Ovary (tissue), 7 donors: ENCODE measurements at regions not wholly inside any gene's neighbourhood (a gene's known extent, or its start where the extent isn't known, plus 50 kb on each side); places are given as distances from the start of the nearest gene placed in this dataset.

ENCODE experiments used
- DNase-seq, 5 donors: peaks; one replicate each; pipeline ENCODE4 v3.0.0-alpha.2; 2019 to 2020
- H3K27ac ChIP-seq, 2 donors: fragments of 200-600 bp; one replicate each; pipeline versions ENCODE4 v1.5.1 to v1.8.0; 2019 to 2022
- H3K27me3 ChIP-seq: fragments of 200-600 bp; one replicate; pipeline ENCODE4 v1.8.0; 2022
- H3K36me3 ChIP-seq: fragments of 200-600 bp; sonication (generic); one replicate; pipeline ENCODE4 v1.5.1; 2019
- H3K4me1 ChIP-seq: one replicate; pipeline ENCODE4 v1.8.1; 2013; ENCODE audit warnings: mild to moderate bottlenecking, moderate library complexity; ENCODE audit not compliant: insufficient read depth
- H3K4me3 ChIP-seq: fragments of 200-600 bp; sonication (generic); one replicate; pipeline ENCODE4 v1.5.1; 2017
- H3K9me3 ChIP-seq, 2 donors: fragments of 200-600 bp in 1 of 2; sonication (generic) in 1 of 2; one replicate each; pipeline versions ENCODE4 v1.5.1 to v1.8.1; 2013 to 2019; ENCODE audit warnings: mild to moderate bottlenecking in 1 of 2, moderate library complexity in 1 of 2
- EP300 ChIP-seq: sonication (generic); formaldehyde crosslinking; IDR thresholded peaks from one replicate; pipeline ENCODE4 v1.6.1; 2017; ENCODE audit warnings: antibody characterized with exemption
- POLR2A ChIP-seq: fragments of 450-650 bp; IDR thresholded peaks from one replicate; pipeline ENCODE4 v1.6.1; 2017; ENCODE audit warnings: antibody characterized with exemption, mild to moderate bottlenecking, moderate library complexity
- whole genome bisulfite sequencing, 3 donors: extraction: QIAGEN DNeasy Blood & Tissue Kit in 1 of 3; methylation state at CpG; one replicate each; pipeline versions ENCODE4 v1.1.5 to v1.1.7; 2013 to 2017; 5-methylcytosine and 5-hydroxymethylcytosine counted together
- intact Hi-C, 4 donors: fragments of 100-400 bp; cut with DNase I; formaldehyde crosslinking; loops; one replicate each; pipeline versions ENCODE4 v1.11.0 to v1.15.1; 2022 to 2023
- TF ChIP-seq, protein P1 (sequence below), 3 donors: fragments of 450-650 bp in 2 of 3; fragments of 200-600 bp in 1 of 3; IDR thresholded peaks; one replicate each; pipeline versions ENCODE4 v1.5.1 to v1.8.0; 2016 to 2022; ENCODE audit warnings: antibody characterized with exemption in 3 of 3, mild to moderate bottlenecking in 1 of 3
- donor health status: DM: no; HTN: no; CAD: no; lungs with moderate emphysema.
- donor health status: DM: no; HTN: no; CAD: no.
- donor health status: Bipolar disorder and iron deficiency.
- donor health status: DM: no; HTN: no; CAD: no.
- donor health status: DM: yes; HTN: yes; CAD: no.

DNA sequence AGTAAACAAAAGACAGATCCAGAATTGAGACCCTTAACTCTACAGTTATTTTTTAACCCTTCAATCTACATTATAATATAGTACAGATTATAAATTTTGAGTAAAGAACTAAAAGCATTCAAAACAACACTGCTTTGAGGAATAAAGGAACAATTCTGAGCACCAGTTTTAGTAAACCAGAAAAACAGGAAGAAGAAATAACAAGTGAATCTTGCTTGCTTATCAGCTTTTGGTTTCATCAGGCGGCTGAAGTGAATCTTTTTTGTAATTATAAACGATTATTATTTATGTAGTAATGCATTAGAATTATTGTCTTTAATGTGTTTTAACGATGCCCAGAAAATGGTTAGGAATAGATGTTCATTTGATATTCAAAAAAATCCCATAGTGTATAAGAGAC, 305.4 kb downstream of the ARAP2 start:
- Histone ChIP-seq H3K36me3 (no peaks in the 10 kb centered on the region), H3K9me3 (no peaks in the 10 kb centered on the region), H3K4me3 (no peak overlapping the region), H3K27me3 (no peaks in the 10 kb centered on the region), H3K4me1 (no peaks in the 10 kb centered on the region), H3K27ac (no peak overlapping the region)
- 53 to 70% (median 63%) methylated on average over 3 of the region's 3 CpGs for WGBS, 3 donors
- TF ChIP-seq, protein P1, sequence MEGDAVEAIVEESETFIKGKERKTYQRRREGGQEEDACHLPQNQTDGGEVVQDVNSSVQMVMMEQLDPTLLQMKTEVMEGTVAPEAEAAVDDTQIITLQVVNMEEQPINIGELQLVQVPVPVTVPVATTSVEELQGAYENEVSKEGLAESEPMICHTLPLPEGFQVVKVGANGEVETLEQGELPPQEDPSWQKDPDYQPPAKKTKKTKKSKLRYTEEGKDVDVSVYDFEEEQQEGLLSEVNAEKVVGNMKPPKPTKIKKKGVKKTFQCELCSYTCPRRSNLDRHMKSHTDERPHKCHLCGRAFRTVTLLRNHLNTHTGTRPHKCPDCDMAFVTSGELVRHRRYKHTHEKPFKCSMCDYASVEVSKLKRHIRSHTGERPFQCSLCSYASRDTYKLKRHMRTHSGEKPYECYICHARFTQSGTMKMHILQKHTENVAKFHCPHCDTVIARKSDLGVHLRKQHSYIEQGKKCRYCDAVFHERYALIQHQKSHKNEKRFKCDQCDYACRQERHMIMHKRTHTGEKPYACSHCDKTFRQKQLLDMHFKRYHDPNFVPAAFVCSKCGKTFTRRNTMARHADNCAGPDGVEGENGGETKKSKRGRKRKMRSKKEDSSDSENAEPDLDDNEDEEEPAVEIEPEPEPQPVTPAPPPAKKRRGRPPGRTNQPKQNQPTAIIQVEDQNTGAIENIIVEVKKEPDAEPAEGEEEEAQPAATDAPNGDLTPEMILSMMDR (IDR thresholded peaks at IDR 0.05), result no peak
- TF ChIP-seq POLR2A (no peak), EP300 (no peak)
- intact Hi-C loops, result no loop called here
- DNase-seq, result no peak

DNA sequence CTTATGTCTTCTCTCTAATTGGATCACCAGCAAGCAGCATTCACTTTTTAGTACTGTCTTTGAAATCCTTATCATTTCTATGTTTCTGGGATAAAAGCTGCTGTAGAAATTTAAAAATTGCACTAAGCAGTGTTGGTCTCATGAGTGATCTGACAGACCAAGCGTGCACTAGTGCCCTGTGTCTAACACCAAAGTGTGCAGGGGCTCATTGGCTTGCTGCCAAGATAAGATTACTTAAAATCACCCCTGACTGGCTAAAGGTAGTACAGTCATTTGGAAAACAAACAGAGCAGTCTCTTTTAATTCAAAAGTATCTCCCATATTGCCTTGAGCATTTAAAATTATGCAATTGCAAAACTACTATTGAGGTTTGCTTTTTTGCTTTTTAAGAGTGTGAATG, 304.6 kb downstream of the ARAP2 start:
- no peak overlapping the region for H3K27ac ChIP-seq
- no peak for DNase-seq

DNA sequence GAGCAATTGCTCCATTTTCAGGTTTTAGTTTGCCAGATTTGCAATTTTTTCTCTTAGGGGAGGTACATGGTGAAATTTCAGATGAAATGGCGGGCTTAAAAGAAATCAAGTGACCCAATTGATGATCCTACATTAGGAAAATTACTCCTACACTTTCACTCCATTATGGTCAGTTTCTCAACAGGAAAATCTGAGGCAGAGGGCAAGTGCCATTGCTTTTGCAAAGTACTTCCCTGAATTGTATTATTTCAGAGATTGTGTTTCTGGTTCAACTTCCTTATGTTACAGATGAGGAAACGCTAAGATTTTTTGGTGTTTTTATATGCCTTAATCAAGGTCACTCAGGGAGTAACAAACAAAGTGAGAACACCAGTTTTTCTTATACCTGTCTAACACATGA, 302.2 kb downstream of the ARAP2 start:
- H3K4me3 ChIP-seq, result no peak overlapping the region
- no peaks in the 10 kb centered on the region for H3K36me3 ChIP-seq
- no peaks in the 10 kb centered on the region for H3K9me3 ChIP-seq
- H3K27me3 ChIP-seq, result no peaks in the 10 kb centered on the region
- H3K27ac ChIP-seq, result no peak overlapping the region
- H3K4me1 ChIP-seq, result no peaks in the 10 kb centered on the region
- 67 to 84% (median 67%) methylated on average over 2 of the region's 2 CpGs for WGBS, 3 donors
- no peak for DNase-seq
- intact Hi-C loops, result no loop called here
- TF ChIP-seq EP300, result no peak

More for the DNA sequence above, 304.6 kb downstream of the ARAP2 start:
- TF ChIP-seq POLR2A, result no peak
- TF ChIP-seq EP300, result no peak
- TF ChIP-seq, protein P1 (IDR thresholded peaks at IDR 0.05), result no peak
- WGBS, 3 donors, result 30 to 69% (median 52%) methylated on average over 1 of the region's 1 CpG
- H3K27me3 ChIP-seq, result no peaks in the 10 kb centered on the region
- H3K36me3 ChIP-seq, result no peaks in the 10 kb centered on the region
- intact Hi-C loops, result no loop called here
- no peaks in the 10 kb centered on the region for H3K4me1 ChIP-seq
- no peaks in the 10 kb centered on the region for H3K9me3 ChIP-seq
- H3K4me3 ChIP-seq, result no peak overlapping the region

DNA sequence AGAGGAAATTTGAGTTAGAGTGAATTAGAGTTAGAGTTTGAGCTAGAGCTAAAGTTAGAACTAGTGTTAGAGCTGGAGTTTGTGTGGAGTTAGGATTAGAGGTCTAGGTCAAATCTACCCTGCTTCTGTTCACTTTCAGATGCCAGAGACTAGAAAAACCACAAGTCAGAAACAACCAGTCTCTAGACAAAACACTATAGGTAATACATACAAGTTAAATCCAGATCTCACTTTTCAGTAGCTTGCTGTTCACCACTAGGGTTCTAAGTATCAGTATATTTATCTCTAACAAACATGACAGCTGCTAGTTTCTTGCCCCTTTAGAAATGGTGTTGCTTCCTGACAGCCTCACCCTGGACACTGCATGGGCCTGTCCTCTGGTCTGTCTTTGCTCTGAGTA, 300.7 kb downstream of the ARAP2 start:
- no peak for DNase-seq

DNA sequence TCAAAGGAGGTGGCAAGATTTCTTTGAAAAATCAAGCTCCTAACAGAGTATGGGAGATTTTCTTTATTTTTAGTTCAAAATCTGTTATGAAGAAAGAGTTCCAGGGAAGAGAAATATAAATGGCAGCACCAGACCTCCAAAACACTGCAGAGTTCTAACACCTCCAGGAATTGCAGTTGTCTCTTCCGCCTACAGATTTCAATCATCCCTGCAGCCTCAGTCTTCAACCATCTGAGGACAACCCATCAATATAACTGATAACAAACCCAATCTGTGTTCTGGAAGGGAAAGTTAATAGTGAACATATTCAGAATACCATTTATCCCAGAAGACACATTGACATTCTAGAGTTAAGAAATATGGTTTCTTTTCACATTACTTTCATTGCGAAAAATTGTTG, 296.1 kb downstream of the ARAP2 start:
- no peak for DNase-seq
- WGBS, 3 donors, result 92 to 95% (median 92%) methylated on average over 2 of the region's 2 CpGs
- intact Hi-C loops, result no loop called here
- H3K4me1 ChIP-seq, result no peaks in the 10 kb centered on the region
- H3K4me3 ChIP-seq, result no peak overlapping the region
- TF ChIP-seq, protein P1 (IDR thresholded peaks at IDR 0.05), result no peak
- no peak for TF ChIP-seq POLR2A
- no peak for TF ChIP-seq EP300
- no peaks in the 10 kb centered on the region for H3K9me3 ChIP-seq
- H3K27me3 ChIP-seq, result no peaks in the 10 kb centered on the region
- no peaks in the 10 kb centered on the region for H3K36me3 ChIP-seq
- no peak overlapping the region for H3K27ac ChIP-seq

More for the DNA sequence above, 300.7 kb downstream of the ARAP2 start:
- Histone ChIP-seq H3K27me3 (no peaks in the 10 kb centered on the region), H3K9me3 (no peaks in the 10 kb centered on the region), H3K4me1 (no peaks in the 10 kb centered on the region), H3K36me3 (no peaks in the 10 kb centered on the region), H3K4me3 (no peak overlapping the region), H3K27ac (no peak overlapping the region)
- intact Hi-C loops, result no loop called here
- no peak for TF ChIP-seq POLR2A

DNA sequence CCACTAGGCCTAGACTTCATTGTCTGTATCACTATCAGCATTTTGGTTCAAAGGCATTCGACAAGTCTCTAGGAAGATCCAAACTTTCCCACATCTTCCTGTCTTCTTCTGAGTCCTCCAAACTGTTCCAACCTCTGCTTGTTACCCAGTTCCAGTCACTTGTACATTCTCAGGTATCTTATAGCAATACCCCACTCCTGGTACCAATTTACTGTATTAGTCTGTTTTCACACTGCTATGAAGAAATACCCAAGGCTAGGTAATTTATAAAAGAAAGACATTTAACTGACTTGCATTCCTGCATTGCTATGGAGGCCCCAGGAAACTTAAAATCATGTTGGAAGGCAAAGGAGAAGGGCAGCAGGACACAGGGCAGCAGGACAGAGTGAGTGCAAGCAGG, 293.9 kb downstream of the ARAP2 start:
- no peaks in the 10 kb centered on the region for H3K27me3 ChIP-seq
- no peak for DNase-seq
- no peaks in the 10 kb centered on the region for H3K9me3 ChIP-seq
- no peaks in the 10 kb centered on the region for H3K4me1 ChIP-seq
- intact Hi-C loops, result no loop called here
- no peak overlapping the region for H3K4me3 ChIP-seq
- no peak for TF ChIP-seq POLR2A
- no peak for TF ChIP-seq EP300
- TF ChIP-seq, protein P1 (IDR thresholded peaks at IDR 0.05), result no peak
- H3K27ac ChIP-seq, result no peak overlapping the region
- WGBS, 3 donors, result 90 to 93% (median 91%) methylated on average over 1 of the region's 1 CpG
- no peaks in the 10 kb centered on the region for H3K36me3 ChIP-seq
